Activated T-helper 17 cell treated with anti-CD3 and anti-CD28 coated beads, Interleukin-2, amount 50 U/mL, for 72 hours (primary cell): ENCODE measurements at regions not wholly inside any gene's neighbourhood (a gene's known extent, or its start where the extent isn't known, plus 50 kb on each side); places are given as distances from the start of the nearest gene placed in this dataset.
"Not testable (repeated sequence)": the region's sequence is repeated elsewhere in the genome, so short reads cannot be mapped to it uniquely, and the experiment has no call there.

ENCODE experiments used
- ATAC-seq: fragments of 150-1000 bp; cut with Tn5 transposase; replicated peaks from 2 replicates; pipeline ENCODE4 v1.10.0; 2021; ENCODE audit warnings: mild to moderate bottlenecking, moderate library complexity
- H3K27ac Mint-ChIP-seq: one replicate; pipeline ENCODE4 v1.8.0; 2022; ENCODE audit warnings: mixed read lengths
- H3K27me3 Mint-ChIP-seq: one replicate; pipeline ENCODE4 v1.8.0; 2022; ENCODE audit warnings: mixed read lengths
- H3K36me3 Mint-ChIP-seq: one replicate; pipeline ENCODE4 v1.8.0; 2022; ENCODE audit warnings: low read depth, mild to moderate bottlenecking, mixed read lengths
- H3K4me1 Mint-ChIP-seq: one replicate; pipeline ENCODE4 v1.8.0; 2022; ENCODE audit warnings: mixed read lengths
- H3K4me3 Mint-ChIP-seq: one replicate; pipeline ENCODE4 v1.8.0; 2022; ENCODE audit warnings: mild to moderate bottlenecking, mixed read lengths
- H3K9me3 Mint-ChIP-seq: one replicate; pipeline ENCODE4 v1.8.0; 2022; ENCODE audit warnings: mixed read lengths

DNA sequence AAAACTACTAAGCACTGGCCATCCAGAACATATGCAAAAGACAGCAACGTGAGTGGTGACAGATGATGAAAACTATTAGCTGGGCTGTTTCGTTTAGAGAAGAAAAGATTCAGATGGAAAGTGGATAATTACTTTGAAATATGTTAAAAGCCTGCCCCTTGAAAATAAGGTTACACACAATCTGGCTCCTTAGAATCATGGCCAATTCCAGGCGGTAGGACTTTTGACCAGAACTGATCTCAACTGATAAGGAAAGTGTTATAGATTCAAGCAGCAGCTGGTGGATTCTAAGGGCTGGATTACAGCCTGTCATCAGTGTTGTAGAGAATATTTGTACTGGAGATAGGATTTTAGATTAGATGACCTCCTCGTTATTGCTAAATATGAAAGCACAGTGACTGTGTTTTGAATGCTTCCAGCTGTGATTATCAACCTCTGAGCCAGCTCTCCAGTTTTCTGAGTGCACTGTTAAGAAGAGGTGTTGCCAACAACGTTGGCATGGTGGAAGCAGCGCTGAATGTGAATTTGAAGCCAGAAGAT, 75.1 kb downstream of the KBTBD2 start:
- not testable (repeated sequence) for H3K4me3 Mint-ChIP-seq, H3K27me3 Mint-ChIP-seq, H3K4me1 Mint-ChIP-seq, H3K27ac Mint-ChIP-seq, H3K9me3 Mint-ChIP-seq, ATAC-seq, H3K36me3 Mint-ChIP-seq

DNA sequence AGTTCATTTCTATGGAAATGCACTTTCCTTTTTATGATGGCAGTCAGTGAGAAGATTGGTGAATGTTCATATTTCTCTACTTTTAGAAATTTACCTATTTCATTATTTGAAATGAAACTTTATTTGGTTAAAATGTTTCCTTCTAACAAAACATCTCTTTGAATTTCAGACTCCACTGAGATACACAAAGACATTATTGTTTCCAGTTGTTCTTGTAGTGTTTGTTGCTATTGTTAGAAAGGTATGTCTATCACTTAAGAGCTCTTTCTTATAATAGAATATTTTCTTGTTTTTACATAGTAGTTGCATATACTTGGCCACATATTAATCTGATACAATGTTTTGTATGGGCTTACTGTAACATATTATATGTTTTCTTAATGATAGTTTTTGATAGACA, 76.8 kb downstream of the KBTBD2 start:
- not testable (repeated sequence) for H3K4me3 Mint-ChIP-seq, ATAC-seq, H3K9me3 Mint-ChIP-seq, H3K27me3 Mint-ChIP-seq, H3K36me3 Mint-ChIP-seq, H3K27ac Mint-ChIP-seq, H3K4me1 Mint-ChIP-seq

DNA sequence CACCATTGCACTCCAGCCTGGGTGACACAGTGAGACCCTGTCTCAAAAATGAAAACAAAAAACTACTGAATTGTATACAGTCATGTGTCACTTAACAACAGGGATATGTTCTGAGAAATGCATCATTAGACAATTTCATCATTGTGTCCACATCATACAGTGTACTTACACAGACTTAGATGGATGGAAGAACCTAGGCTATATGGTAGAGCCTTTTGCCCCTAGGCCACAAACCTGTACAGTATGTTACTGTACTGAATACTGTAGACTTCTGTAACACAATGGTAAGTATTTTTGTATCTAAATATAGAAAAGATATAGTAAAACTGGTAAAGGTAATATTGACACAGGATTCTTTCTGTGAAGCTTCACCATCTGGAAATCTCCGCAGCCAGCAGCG, 81.7 kb downstream of the KBTBD2 start:
- H3K9me3 Mint-ChIP-seq, result no peaks in the 10 kb centered on the region
- no peak overlapping the region for H3K27ac Mint-ChIP-seq
- no peaks in the 10 kb centered on the region for H3K4me1 Mint-ChIP-seq
- H3K27me3 Mint-ChIP-seq, result no peaks in the 10 kb centered on the region
- H3K4me3 Mint-ChIP-seq, result no peak overlapping the region
- no peaks in the 10 kb centered on the region for H3K36me3 Mint-ChIP-seq
- ATAC-seq, result no peak

DNA sequence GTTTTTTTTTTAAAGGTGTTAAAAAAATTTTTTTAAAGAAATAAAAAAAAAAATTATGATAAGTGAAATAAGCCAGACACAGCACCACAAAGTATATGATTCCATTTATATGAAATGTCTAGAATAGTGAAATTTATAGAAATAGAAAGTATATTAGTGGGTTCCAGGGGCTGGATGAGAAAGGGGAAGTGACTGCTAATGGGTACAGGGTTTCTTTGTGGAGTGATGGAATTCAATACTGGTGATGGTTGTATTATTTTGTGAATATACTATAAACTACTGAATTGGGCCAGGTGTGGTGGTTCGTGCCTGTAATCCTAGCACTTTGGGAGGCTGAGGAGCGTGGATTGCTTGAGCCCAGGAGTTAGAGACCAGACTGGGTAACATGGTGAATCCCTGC, 82.2 kb downstream of the KBTBD2 start:
- ATAC-seq, result no peak
- no peaks in the 10 kb centered on the region for H3K9me3 Mint-ChIP-seq
- H3K36me3 Mint-ChIP-seq, result no peaks in the 10 kb centered on the region
- no peaks in the 10 kb centered on the region for H3K4me1 Mint-ChIP-seq
- H3K4me3 Mint-ChIP-seq, result no peak overlapping the region
- H3K27ac Mint-ChIP-seq, result no peak overlapping the region
- no peaks in the 10 kb centered on the region for H3K27me3 Mint-ChIP-seq

DNA sequence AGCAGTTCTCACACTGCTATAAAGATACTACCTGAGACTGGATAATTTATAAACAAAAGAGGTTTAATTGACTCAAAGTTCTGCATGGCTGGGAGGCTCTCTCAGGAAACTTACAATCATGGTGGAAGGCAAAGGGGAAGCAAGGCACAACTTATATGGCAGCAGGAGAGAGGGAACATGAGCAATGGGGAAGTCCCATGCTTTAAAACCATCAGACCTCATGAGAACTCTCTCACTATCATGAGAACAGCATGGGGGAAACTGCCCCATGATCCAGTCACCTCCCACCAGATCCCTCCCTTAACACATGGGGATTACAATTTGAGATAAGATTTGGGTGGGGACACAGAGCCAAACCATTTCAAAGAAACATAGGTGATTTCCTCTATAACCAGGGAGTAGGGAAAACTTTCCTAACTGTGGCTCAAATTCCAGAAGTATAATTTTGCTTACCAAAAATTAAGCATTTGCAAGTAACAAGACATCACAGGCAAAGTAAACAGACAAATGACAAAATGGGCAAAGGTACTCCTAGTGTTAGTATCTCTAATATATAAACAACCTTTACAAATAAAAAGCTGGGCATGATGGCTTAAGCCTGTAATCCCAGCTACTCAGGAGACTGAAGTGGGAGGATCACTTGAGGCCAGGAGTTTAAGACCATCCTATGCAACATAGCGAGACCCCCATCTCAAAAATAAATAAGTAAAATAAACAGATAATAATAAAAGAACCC, 88.0 kb downstream of the KBTBD2 start:
- Mint-ChIP-seq H3K36me3 (no peaks in the 10 kb centered on the region), H3K4me1 (no peaks in the 10 kb centered on the region), H3K4me3 (no peak overlapping the region), H3K9me3 (no peaks in the 10 kb centered on the region), H3K27me3 (no peaks in the 10 kb centered on the region), H3K27ac (no peak overlapping the region)
- ATAC-seq, result no peak

DNA sequence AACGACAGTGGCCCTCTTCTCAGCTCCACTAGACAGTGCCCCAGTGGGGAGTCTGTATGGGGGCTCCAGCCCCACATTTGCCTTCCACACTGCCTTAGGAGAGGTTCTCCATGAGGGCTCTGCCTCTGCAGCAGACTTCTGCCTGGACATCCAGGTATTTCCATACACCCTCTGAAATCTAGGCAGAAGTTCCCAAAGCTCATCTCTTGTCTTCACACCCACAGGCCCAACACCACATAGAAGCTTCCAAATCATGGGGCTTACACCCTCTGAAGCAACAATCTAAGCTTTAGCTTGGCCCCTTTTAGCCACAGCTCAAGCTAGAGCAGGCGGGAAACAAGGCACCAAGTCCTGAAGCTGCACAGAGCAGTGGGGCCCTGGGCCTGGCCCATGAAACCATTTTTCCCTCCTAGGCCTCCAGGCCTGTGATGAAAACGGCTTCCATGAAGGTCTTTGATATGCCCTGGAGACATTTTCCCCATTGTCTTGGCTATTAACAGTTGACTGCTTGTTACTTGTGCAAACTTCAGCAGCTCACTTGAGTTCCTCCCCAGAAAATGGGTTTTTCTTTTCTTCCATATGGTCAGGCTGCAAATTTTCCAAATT, 89.2 kb downstream of the KBTBD2 start:
- Mint-ChIP-seq H3K27ac (no peak overlapping the region), H3K9me3 (no peaks in the 10 kb centered on the region), H3K36me3 (no peaks in the 10 kb centered on the region), H3K27me3 (no peaks in the 10 kb centered on the region), H3K4me3 (no peak overlapping the region), H3K4me1 (no peaks in the 10 kb centered on the region)
- no peak for ATAC-seq

DNA sequence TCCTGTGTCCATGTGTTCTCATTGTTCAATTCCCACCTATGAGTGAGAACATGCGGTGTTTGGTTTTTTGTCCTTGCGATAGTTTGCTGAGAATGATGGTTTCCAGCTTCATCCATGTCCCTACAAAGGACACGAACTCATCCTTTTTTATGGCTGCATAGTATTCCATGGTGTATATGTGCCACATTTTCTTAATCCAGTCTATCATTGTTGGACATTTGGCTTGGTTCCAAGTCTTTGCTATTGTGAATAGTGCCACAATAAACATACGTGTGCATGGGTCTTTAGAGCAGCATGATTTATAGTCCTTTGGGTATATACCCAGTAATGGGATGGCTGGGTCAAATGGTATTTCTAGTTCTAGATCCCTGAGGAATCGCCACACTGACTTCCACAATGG, 98.5 kb downstream of the KBTBD2 start:
- not testable (repeated sequence) for H3K9me3 Mint-ChIP-seq, ATAC-seq, H3K4me3 Mint-ChIP-seq, H3K27me3 Mint-ChIP-seq, H3K36me3 Mint-ChIP-seq, H3K4me1 Mint-ChIP-seq, H3K27ac Mint-ChIP-seq

DNA sequence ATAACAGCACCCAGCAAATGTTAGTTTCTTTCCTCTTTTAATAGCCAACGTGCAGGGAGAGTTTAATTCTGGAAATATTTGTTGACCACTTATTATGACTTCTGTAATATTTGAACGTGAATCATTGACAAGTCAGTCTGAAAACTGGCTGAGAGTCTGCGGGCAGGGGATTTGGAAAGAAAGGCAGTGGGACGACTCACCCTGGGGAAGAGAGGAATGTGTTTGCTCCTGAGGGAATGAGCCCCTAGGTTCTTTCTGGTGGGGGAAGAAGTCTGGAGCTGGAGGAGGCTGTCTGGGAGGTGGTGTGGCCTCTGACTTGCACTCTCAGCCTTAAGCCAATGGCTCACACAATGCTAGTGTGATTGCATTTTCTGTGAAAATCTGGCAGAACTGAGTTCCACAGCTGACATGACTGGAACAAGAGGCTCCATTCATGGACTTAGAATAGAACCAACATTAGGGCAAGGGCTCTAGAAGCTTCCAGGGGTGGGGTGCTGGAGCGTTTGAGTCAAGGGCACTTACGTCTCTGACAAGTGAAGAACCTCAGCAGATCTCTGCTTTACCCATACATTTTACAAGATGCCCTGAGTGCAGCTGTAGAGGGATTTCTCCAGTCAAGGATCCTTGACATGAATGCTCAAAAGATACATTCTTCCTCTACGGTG, 100.7 kb downstream of the KBTBD2 start:
- H3K4me3 Mint-ChIP-seq, H3K27me3 Mint-ChIP-seq, H3K4me1 Mint-ChIP-seq, ATAC-seq, H3K27ac Mint-ChIP-seq, H3K36me3 Mint-ChIP-seq, H3K9me3 Mint-ChIP-seq: not testable (repeated sequence)

DNA sequence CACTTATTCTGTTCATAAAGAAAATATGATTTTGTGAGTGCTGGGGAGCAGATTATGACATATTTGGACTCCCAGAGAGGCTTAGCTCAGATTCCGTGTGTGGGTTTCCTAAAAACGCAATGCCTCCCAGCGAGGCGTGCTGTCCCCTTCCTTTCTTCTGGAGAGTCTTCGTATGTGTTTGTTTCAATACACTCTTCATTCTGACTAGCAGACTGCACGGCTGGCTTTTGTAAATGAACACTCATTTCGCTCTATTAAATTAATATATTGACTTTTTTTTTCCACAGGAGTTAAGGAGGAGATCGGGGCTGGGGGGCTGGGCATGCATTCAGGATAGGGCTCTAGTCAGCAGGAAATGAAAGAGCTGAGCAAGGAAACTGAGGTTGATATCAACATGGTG, 102.3 kb downstream of the KBTBD2 start:
- not testable (repeated sequence) for H3K27ac Mint-ChIP-seq, H3K4me3 Mint-ChIP-seq, H3K9me3 Mint-ChIP-seq, H3K4me1 Mint-ChIP-seq, H3K36me3 Mint-ChIP-seq, ATAC-seq, H3K27me3 Mint-ChIP-seq

DNA sequence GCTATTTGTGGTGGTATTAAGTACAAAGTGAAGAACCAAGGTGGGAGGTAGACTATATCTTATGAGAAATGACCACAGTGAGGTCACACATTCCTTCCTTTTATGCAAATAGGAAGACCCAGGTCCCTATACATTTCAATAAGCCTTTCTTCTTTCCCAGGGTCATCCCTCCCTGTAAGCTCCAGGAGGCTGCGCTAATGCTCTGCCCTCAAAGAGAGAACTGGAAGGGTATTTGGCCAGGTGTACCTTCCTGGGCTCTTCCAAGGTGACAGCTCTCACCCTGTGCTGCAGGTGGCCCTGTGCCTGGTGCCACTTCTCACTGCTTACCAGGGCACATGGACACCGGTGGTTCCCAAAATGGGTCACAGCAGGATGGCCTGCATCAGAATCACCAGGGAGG, 103.4 kb downstream of the KBTBD2 start:
- not testable (repeated sequence) for H3K36me3 Mint-ChIP-seq, H3K9me3 Mint-ChIP-seq, H3K27ac Mint-ChIP-seq, H3K4me1 Mint-ChIP-seq, H3K4me3 Mint-ChIP-seq, ATAC-seq, H3K27me3 Mint-ChIP-seq

DNA sequence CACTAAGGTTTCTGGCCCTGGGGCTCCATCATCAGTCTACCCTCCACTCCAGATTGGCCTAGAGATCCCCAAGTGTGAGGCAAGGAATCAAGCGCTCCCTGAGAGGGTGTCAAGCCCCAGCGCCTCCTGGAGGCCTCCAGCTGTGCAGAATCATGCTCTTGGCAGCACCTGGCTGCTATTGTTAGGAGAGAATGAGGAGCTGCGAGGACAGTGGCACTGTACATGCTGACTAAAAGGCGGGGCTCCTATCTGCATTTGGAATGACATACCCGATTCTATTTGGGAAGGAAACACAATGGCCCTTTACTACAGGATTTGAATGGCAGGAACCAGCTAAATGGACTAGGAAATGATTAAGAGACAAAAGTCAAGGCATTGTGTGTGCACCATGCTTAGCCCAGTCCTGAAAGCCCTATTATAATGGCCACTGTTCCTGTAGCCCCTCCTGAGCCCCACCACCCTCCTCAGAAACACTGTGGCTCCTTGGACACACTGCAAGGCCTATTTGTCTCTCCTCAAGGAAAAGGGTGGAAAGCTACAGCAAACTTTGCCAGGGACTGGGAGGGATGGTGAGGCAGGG, 106.1 kb downstream of the KBTBD2 start:
- not testable (repeated sequence) for H3K27ac Mint-ChIP-seq, H3K9me3 Mint-ChIP-seq, H3K27me3 Mint-ChIP-seq, H3K4me1 Mint-ChIP-seq, H3K4me3 Mint-ChIP-seq, H3K36me3 Mint-ChIP-seq, ATAC-seq

DNA sequence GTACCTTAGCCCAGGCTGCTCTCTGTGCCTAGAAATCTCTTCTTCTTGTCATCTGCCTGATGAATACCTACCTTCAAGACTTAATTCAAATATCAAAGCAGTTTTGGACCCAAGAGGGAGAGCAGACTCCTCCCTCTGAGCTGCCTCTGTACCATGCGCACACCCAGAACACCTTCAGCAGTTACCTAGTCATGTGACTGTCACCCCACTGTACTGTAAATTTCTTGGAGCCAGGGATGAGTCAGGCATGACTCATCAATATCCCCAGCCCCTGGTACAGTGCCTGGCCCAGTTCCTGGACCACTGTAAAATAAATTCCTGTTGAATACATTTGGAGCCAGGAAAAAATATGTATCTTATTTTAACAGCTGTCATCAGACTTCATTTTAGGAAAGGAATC, 111.7 kb downstream of the KBTBD2 start:
- not testable (repeated sequence) for H3K27me3 Mint-ChIP-seq, H3K27ac Mint-ChIP-seq, ATAC-seq, H3K9me3 Mint-ChIP-seq, H3K4me3 Mint-ChIP-seq, H3K36me3 Mint-ChIP-seq, H3K4me1 Mint-ChIP-seq

DNA sequence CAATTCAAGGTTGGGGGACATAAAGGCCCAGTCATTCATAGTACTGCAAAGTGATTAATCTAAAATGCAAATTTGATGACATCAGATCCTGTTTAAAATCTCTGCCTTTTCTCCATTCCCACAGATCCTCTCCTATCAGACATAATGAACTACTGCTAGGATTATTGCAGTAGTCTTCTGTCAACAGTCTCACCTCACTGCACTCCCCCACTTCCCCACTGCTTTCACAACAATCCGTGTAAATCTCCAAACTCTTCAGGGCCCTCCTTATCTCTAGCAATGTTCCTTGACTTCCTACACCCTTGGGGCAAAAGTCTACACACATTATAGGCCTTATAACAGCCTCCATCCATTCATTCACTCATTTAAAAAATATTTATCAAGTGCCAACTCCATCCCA, 112.4 kb downstream of the KBTBD2 start:
- no peak overlapping the region for H3K4me3 Mint-ChIP-seq
- no peaks in the 10 kb centered on the region for H3K9me3 Mint-ChIP-seq
- no peaks in the 10 kb centered on the region for H3K36me3 Mint-ChIP-seq
- peak overlapping the region; percentile 69 for H3K27ac Mint-ChIP-seq
- H3K4me1 Mint-ChIP-seq, result no peaks in the 10 kb centered on the region
- H3K27me3 Mint-ChIP-seq, result no peaks in the 10 kb centered on the region
- ATAC-seq, result no peak

DNA sequence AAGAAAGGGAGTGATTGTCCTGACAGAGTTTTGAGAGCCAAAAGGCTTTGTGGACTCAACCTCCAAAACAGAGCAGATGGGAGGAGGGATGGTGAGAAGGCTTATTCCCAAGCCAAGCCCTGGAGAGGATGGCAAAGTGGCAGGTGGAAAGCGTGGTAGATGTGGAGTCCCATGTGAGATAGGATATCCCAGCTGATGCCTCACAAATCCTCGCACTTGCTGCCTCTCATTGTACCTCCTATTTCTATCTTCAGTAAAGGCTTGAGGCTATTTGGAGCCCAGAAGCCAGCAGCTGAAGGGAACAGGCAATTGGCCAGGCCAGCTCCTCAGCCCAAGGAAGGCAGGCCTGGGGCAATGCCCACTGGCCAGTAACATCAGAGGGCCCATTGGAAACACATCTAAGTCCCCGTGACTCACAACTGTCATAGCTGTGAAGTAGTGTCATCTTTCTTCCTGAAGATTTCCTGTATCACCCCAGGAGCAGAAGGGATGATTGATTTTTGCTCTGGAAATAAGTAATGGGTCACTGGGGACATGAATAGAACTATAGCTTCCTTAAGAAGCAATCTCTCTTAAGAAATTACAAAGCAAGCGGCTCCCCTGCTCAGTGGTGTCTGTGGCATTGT, 114.4 kb downstream of the KBTBD2 start:
- not testable (repeated sequence) for H3K27me3 Mint-ChIP-seq, H3K36me3 Mint-ChIP-seq, H3K4me1 Mint-ChIP-seq, ATAC-seq, H3K9me3 Mint-ChIP-seq, H3K4me3 Mint-ChIP-seq, H3K27ac Mint-ChIP-seq

DNA sequence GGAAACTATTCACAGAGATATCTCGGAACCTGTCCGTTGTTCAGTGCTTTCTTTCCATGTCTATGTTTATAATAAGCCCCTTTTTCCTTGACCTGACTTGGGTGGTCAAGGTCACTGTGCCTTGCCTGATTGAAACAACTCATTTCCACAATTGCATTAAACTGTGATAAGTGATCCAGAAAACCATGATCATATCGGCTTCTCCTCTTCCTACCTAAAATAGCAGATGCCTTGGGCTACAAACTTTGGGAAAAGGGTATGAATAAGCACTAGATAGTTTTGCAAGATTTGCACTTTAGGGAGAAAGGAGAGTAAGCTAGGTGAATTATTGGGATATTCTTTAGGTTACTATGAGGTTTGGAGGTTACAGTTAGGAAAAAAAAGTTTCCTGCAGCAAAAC, 115.2 kb downstream of the KBTBD2 start:
- peaks cover 12% of the 10 kb centered on the region for H3K27me3 Mint-ChIP-seq
- H3K9me3 Mint-ChIP-seq, H3K4me1 Mint-ChIP-seq, H3K27ac Mint-ChIP-seq, H3K4me3 Mint-ChIP-seq, ATAC-seq, H3K36me3 Mint-ChIP-seq: not testable (repeated sequence)
